ENCODE measurements at regions not wholly inside any gene's neighbourhood (a gene's known extent, or its start where the extent isn't known, plus 50 kb on each side); places are given as distances from the start of the nearest gene placed in this dataset.

- H3K9ac ChIP-seq (ENCODE audit: low read depth, low read length) = no peak overlapping the region
- H3K79me2 ChIP-seq (ENCODE audit: insufficient read depth, low read length) = no peaks in the 10 kb centered on the region
- H3K27ac ChIP-seq (ENCODE audit: low read length) = no peak overlapping the region
- no peaks in the 10 kb centered on the region for H3K4me1 ChIP-seq (ENCODE audit: insufficient read depth, low read length)
- no peaks in the 10 kb centered on the region for H3K27me3 ChIP-seq (ENCODE audit: insufficient read depth, low read length, poor library complexity)
- no peaks in the 10 kb centered on the region for H3K36me3 ChIP-seq (ENCODE audit: insufficient read depth, low read length)
- H3K4me3 ChIP-seq (ENCODE audit: low read depth in 1 of 2, low read length in 2 of 2) = no peak overlapping the region
- H4K20me1 ChIP-seq (ENCODE audit: insufficient read depth, low read length) = no peaks in the 10 kb centered on the region
- ATAC-seq (ENCODE audit: insufficient read depth, low read depth) (no peak), DNase-seq (no peak)
- H3K4me2 ChIP-seq (ENCODE audit: insufficient read depth, low read length) = no peak overlapping the region
- H2AFZ ChIP-seq (ENCODE audit: low read depth, low read length) = no peak overlapping the region; the same call in 1 of the 2 replicates
- TF ChIP-seq, protein P1, sequence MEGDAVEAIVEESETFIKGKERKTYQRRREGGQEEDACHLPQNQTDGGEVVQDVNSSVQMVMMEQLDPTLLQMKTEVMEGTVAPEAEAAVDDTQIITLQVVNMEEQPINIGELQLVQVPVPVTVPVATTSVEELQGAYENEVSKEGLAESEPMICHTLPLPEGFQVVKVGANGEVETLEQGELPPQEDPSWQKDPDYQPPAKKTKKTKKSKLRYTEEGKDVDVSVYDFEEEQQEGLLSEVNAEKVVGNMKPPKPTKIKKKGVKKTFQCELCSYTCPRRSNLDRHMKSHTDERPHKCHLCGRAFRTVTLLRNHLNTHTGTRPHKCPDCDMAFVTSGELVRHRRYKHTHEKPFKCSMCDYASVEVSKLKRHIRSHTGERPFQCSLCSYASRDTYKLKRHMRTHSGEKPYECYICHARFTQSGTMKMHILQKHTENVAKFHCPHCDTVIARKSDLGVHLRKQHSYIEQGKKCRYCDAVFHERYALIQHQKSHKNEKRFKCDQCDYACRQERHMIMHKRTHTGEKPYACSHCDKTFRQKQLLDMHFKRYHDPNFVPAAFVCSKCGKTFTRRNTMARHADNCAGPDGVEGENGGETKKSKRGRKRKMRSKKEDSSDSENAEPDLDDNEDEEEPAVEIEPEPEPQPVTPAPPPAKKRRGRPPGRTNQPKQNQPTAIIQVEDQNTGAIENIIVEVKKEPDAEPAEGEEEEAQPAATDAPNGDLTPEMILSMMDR (IDR thresholded peaks at IDR 0.05; ENCODE audit: borderline replicate concordance, extremely low read depth, low read length, poor library complexity, severe bottlenecking) = no peak
- TF ChIP-seq EZH2 (IDR thresholded peaks at IDR 0.05; ENCODE audit: borderline replicate concordance, low read depth, low read length, severe bottlenecking) = no peak
- peaks cover 7% of the 10 kb centered on the region for H3K9me3 ChIP-seq (ENCODE audit: insufficient read depth, low read length, severe bottlenecking)
Measured at GRCh38 chr4:52253025-52253424, 201.9 kb downstream of the SPATA18 start.

DNA sequence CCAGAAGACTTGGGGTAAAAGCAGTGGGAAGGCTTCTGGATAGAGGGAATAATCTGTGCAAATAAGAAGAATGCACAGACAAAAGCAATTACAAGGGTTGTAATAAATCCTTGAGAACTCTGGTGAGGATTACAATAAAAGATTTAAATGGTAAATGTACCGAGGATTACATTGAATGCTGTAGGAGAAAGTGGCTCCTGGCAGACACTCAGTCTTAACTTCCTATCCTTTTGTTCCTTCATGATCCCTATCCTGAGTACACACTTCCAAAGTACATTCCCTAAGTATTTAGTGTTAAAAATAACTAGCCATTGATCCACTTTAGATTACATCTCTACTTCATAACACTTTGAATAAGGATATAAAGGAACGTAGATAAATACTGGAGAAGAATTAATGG is 205.4 kb downstream of the SPATA18 start:
- Histone ChIP-seq H3K9ac (ENCODE audit: low read depth, low read length) (no peak overlapping the region), H3K27me3 (ENCODE audit: insufficient read depth, low read length, poor library complexity) (no peaks in the 10 kb centered on the region), H3K4me1 (ENCODE audit: insufficient read depth, low read length) (no peaks in the 10 kb centered on the region), H3K4me3 (ENCODE audit: low read depth in 1 of 2, low read length in 2 of 2) (no peak overlapping the region), H3K27ac (ENCODE audit: low read length) (no peak overlapping the region), H2AFZ (ENCODE audit: low read depth, low read length) (no peak overlapping the region), H4K20me1 (ENCODE audit: insufficient read depth, low read length) (no peaks in the 10 kb centered on the region), H3K79me2 (ENCODE audit: insufficient read depth, low read length) (no peaks in the 10 kb centered on the region), H3K36me3 (ENCODE audit: insufficient read depth, low read length) (no peaks in the 10 kb centered on the region), H3K4me2 (ENCODE audit: insufficient read depth, low read length) (no peak overlapping the region), H3K9me3 (ENCODE audit: insufficient read depth, low read length, severe bottlenecking) (peaks cover 7% of the 10 kb centered on the region)
- ATAC-seq (ENCODE audit: insufficient read depth, low read depth) (no peak), DNase-seq (no peak)
- TF ChIP-seq EZH2 (IDR thresholded peaks at IDR 0.05; ENCODE audit: borderline replicate concordance, low read depth, low read length, severe bottlenecking) = no peak
- TF ChIP-seq, protein P1 (IDR thresholded peaks at IDR 0.05; ENCODE audit: borderline replicate concordance, extremely low read depth, low read length, poor library complexity, severe bottlenecking) = no peak

DNA sequence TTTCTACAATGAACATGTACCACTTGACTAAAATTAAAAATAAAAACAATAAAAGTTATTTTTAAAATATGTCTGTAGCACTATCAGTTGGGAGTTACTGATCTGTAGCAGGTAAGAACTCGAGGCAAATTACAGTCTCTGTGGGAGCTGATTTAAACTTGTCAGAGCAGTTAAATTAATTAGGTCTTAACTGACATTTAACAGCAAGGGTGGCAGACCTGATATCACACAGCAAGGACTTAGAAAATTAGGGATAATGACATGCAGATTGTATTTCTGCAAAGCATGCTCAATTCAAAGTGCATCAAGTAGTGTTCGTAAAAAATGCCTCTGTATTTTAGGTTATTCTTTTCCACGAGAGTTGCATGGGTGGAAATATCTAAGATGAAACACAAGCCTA is 208.9 kb downstream of the SPATA18 start:
- H3K4me2 ChIP-seq (ENCODE audit: insufficient read depth, low read length) = no peak overlapping the region
- no peaks in the 10 kb centered on the region for H3K9me3 ChIP-seq (ENCODE audit: insufficient read depth, low read length, severe bottlenecking)
- H3K27me3 ChIP-seq (ENCODE audit: insufficient read depth, low read length, poor library complexity) = no peaks in the 10 kb centered on the region
- ATAC-seq (ENCODE audit: insufficient read depth, low read depth) (no peak), DNase-seq (no peak)
- H3K4me1 ChIP-seq (ENCODE audit: insufficient read depth, low read length) = no peaks in the 10 kb centered on the region
- H3K79me2 ChIP-seq (ENCODE audit: insufficient read depth, low read length) = no peaks in the 10 kb centered on the region
- TF ChIP-seq EZH2 (IDR thresholded peaks at IDR 0.05; ENCODE audit: borderline replicate concordance, low read depth, low read length, severe bottlenecking) = no peak
- TF ChIP-seq, protein P1 (IDR thresholded peaks at IDR 0.05; ENCODE audit: borderline replicate concordance, extremely low read depth, low read length, poor library complexity, severe bottlenecking) = no peak
- no peak overlapping the region for H3K27ac ChIP-seq (ENCODE audit: low read length)
- H3K9ac ChIP-seq (ENCODE audit: low read depth, low read length) = no peak overlapping the region
- H3K36me3 ChIP-seq (ENCODE audit: insufficient read depth, low read length) = no peaks in the 10 kb centered on the region
- H3K4me3 ChIP-seq (ENCODE audit: low read depth in 1 of 2, low read length in 2 of 2) = no peak overlapping the region
- no peaks in the 10 kb centered on the region for H4K20me1 ChIP-seq (ENCODE audit: insufficient read depth, low read length)
- no peak overlapping the region for H2AFZ ChIP-seq (ENCODE audit: low read depth, low read length)

All from DND-41 (cell line).